HL-60 (cell line): ENCODE measurements at regions not wholly inside any gene's neighbourhood (a gene's known extent, or its start where the extent isn't known, plus 50 kb on each side); places are given as distances from the start of the nearest gene placed in this dataset.

Source experiments
- GABPA ChIP-seq: IDR thresholded peaks from 2 replicates; pipeline ENCODE4 v1.6.1; 2012; ENCODE audit warnings: low read depth
- TF ChIP-seq, protein P1 (sequence below): IDR thresholded peaks from one replicate; pipeline ENCODE4 v1.5.1; 2011; ENCODE audit warnings: low read length, control low read depth, inconsistent platforms; ENCODE audit not compliant: insufficient read depth
- TF ChIP-seq, protein P2 (sequence below): IDR thresholded peaks from 2 replicates; pipeline ENCODE4 v1.6.1; 2012; ENCODE audit warnings: low read depth; ENCODE audit not compliant: insufficient replicate concordance

DNA sequence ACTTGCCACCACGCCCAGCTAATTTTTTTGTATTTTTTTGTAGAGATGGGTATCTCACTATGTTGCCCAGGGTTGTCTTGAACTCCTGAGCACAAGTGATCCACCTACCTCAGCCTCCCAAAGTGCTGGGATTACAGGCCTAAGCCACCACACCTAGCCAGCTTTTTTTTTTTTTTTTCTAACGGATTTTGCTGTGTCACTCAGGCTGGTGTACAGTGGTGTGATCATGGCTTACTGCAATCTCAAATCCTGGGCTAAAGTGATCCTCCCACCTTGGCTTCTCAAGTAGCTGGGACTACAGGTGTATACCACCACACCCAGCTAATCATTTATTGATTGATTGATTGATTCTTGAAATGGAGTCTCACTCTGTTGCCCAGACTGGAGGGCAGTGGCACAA is 106.0 kb upstream of the TRIM24 start:
- TF ChIP-seq, protein P1, sequence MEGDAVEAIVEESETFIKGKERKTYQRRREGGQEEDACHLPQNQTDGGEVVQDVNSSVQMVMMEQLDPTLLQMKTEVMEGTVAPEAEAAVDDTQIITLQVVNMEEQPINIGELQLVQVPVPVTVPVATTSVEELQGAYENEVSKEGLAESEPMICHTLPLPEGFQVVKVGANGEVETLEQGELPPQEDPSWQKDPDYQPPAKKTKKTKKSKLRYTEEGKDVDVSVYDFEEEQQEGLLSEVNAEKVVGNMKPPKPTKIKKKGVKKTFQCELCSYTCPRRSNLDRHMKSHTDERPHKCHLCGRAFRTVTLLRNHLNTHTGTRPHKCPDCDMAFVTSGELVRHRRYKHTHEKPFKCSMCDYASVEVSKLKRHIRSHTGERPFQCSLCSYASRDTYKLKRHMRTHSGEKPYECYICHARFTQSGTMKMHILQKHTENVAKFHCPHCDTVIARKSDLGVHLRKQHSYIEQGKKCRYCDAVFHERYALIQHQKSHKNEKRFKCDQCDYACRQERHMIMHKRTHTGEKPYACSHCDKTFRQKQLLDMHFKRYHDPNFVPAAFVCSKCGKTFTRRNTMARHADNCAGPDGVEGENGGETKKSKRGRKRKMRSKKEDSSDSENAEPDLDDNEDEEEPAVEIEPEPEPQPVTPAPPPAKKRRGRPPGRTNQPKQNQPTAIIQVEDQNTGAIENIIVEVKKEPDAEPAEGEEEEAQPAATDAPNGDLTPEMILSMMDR, result no peak
- TF ChIP-seq, protein P2, sequence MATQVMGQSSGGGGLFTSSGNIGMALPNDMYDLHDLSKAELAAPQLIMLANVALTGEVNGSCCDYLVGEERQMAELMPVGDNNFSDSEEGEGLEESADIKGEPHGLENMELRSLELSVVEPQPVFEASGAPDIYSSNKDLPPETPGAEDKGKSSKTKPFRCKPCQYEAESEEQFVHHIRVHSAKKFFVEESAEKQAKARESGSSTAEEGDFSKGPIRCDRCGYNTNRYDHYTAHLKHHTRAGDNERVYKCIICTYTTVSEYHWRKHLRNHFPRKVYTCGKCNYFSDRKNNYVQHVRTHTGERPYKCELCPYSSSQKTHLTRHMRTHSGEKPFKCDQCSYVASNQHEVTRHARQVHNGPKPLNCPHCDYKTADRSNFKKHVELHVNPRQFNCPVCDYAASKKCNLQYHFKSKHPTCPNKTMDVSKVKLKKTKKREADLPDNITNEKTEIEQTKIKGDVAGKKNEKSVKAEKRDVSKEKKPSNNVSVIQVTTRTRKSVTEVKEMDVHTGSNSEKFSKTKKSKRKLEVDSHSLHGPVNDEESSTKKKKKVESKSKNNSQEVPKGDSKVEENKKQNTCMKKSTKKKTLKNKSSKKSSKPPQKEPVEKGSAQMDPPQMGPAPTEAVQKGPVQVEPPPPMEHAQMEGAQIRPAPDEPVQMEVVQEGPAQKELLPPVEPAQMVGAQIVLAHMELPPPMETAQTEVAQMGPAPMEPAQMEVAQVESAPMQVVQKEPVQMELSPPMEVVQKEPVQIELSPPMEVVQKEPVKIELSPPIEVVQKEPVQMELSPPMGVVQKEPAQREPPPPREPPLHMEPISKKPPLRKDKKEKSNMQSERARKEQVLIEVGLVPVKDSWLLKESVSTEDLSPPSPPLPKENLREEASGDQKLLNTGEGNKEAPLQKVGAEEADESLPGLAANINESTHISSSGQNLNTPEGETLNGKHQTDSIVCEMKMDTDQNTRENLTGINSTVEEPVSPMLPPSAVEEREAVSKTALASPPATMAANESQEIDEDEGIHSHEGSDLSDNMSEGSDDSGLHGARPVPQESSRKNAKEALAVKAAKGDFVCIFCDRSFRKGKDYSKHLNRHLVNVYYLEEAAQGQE, result no peak
- no peak for TF ChIP-seq GABPA
